ENCODE measurements at regions not wholly inside any gene's neighbourhood (a gene's known extent, or its start where the extent isn't known, plus 50 kb on each side); places are given as distances from the start of the nearest gene placed in this dataset.

- TF ChIP-seq CTCF (conservative IDR thresholded peaks at IDR 0.05) (no peak), EZH2 (IDR thresholded peaks at IDR 0.05; ENCODE audit: low read depth) (no peak)
Observed at GRCh38 chr5:121029536-121030245, 565.6 kb downstream of the PRR16 start.
